Astrocyte (in vitro differentiated cells and primary cell): ENCODE measurements at regions not wholly inside any gene's neighbourhood (a gene's known extent, or its start where the extent isn't known, plus 50 kb on each side); places are given as distances from the start of the nearest gene placed in this dataset.
A peak's percentile ranks its signal among the peaks of the same experiment; 100 is the strongest.

Experiments
- DNase-seq: peaks from one replicate; pipeline ENCODE4 v3.0.0-alpha.2; 2010; ENCODE audit warnings: low read depth
- FAIRE-seq: peaks from 2 replicates; lab custom pipeline; 2011; peaks lifted over from hg19 to GRCh38; lab: Jason Lieb, UNC
- H2AFZ ChIP-seq: 2 replicates; pipeline ENCODE4 v1.6.0; 2012; ENCODE audit warnings: low read depth, low read length, inconsistent platforms
- H3K27ac ChIP-seq: 2 replicates; pipeline ENCODE4 v1.5.1; 2011; ENCODE audit warnings: low read depth, low read length, inconsistent platforms
- H3K27me3 ChIP-seq: 2 replicates; pipeline ENCODE4 v1.6.0; 2011; ENCODE audit warnings: low read length, inconsistent platforms; ENCODE audit not compliant: insufficient read depth
- H3K36me3 ChIP-seq: 2 replicates; pipeline ENCODE4 v1.5.1; 2011; ENCODE audit warnings: low read length, inconsistent platforms; ENCODE audit not compliant: insufficient read depth
- H3K4me1 ChIP-seq: 2 replicates; pipeline ENCODE4 v1.5.1; 2011; ENCODE audit warnings: low read length, inconsistent platforms; ENCODE audit not compliant: insufficient read depth
- H3K4me2 ChIP-seq: 2 replicates; pipeline ENCODE4 v1.6.0; 2012; ENCODE audit warnings: low read length, inconsistent platforms
- H3K4me3 ChIP-seq: 2 replicates; pipeline ENCODE4 v1.5.1; 2011; ENCODE audit warnings: low read depth, mild to moderate bottlenecking, low read length, inconsistent platforms; ENCODE audit not compliant: insufficient read depth
- H3K79me2 ChIP-seq: 2 replicates; pipeline ENCODE4 v1.6.0; 2012; ENCODE audit warnings: mild to moderate bottlenecking, low read length, inconsistent platforms; ENCODE audit not compliant: insufficient read depth
- H3K9ac ChIP-seq: 2 replicates; pipeline ENCODE4 v1.6.0; 2012; ENCODE audit warnings: mild to moderate bottlenecking, low read length, inconsistent platforms
- H3K9me3 ChIP-seq: 2 replicates; pipeline ENCODE4 v1.5.1; 2012; ENCODE audit warnings: low read depth, mild to moderate bottlenecking, low read length, inconsistent platforms; ENCODE audit not compliant: insufficient read depth
- H4K20me1 ChIP-seq: 2 replicates; pipeline ENCODE4 v1.6.0; 2012; ENCODE audit warnings: low read length, inconsistent platforms; ENCODE audit not compliant: insufficient read depth
- H3K27ac Mint-ChIP-seq: one replicate; pipeline ENCODE4 v1.8.0; 2021; ENCODE audit warnings: mild to moderate bottlenecking, mixed read lengths; ENCODE audit not compliant: unreplicated experiment
- H3K27me3 Mint-ChIP-seq: one replicate; pipeline ENCODE4 v1.8.0; 2021; ENCODE audit warnings: low read depth, mixed read lengths; ENCODE audit not compliant: unreplicated experiment
- H3K36me3 Mint-ChIP-seq: one replicate; pipeline ENCODE4 v1.8.0; 2021; ENCODE audit warnings: low read depth, mixed read lengths; ENCODE audit not compliant: unreplicated experiment
- H3K4me1 Mint-ChIP-seq: one replicate; pipeline ENCODE4 v1.8.0; 2021; ENCODE audit warnings: low read depth, mixed read lengths; ENCODE audit not compliant: unreplicated experiment
- H3K4me3 Mint-ChIP-seq: one replicate; pipeline ENCODE4 v1.8.0; 2021; ENCODE audit warnings: mild to moderate bottlenecking, moderate library complexity, mixed read lengths; ENCODE audit not compliant: unreplicated experiment
- H3K9me3 Mint-ChIP-seq: one replicate; pipeline ENCODE4 v1.8.0; 2021; ENCODE audit warnings: mild to moderate bottlenecking, mixed read lengths; ENCODE audit not compliant: unreplicated experiment
- CTCF ChIP-seq: IDR thresholded peaks from 2 replicates; pipeline ENCODE4 v1.5.1; 2011; ENCODE audit warnings: low read depth, mild to moderate bottlenecking, inconsistent platforms, low read length, moderate library complexity; ENCODE audit not compliant: insufficient read depth
- EZH2 ChIP-seq: IDR thresholded peaks from 2 replicates; pipeline ENCODE4 v1.6.1; 2012; ENCODE audit warnings: mild to moderate bottlenecking, low read length, inconsistent platforms; ENCODE audit not compliant: insufficient read depth

- Histone ChIP-seq H3K9ac (no peak overlapping the region), H3K9me3 (no peaks in the 10 kb centered on the region), H3K27ac (no peak overlapping the region), H3K4me1 (no peaks in the 10 kb centered on the region), H3K4me3 (no peak overlapping the region), H3K4me2 (no peak overlapping the region), H3K27me3 (no peaks in the 10 kb centered on the region), H3K36me3 (no peaks in the 10 kb centered on the region), H2AFZ (no peak overlapping the region), H4K20me1 (no peaks in the 10 kb centered on the region), H3K79me2 (no peaks in the 10 kb centered on the region)
- no peak overlapping the region for H3K4me3 Mint-ChIP-seq
- H3K9me3 Mint-ChIP-seq: peaks cover 12% of the 10 kb centered on the region
- peaks cover 10% of the 10 kb centered on the region for H3K4me1 Mint-ChIP-seq
- H3K27me3 Mint-ChIP-seq: no peaks in the 10 kb centered on the region
- TF ChIP-seq CTCF (no peak), EZH2 (no peak)
- peaks cover 9% of the 10 kb centered on the region for H3K36me3 Mint-ChIP-seq
- no peak overlapping the region for H3K27ac Mint-ChIP-seq
- DNase-seq (no peak), FAIRE-seq (no peak)
Measured at GRCh38 chr10:21432266-21432665, 93.2 kb downstream of the SKIDA1 start.

- TF ChIP-seq CTCF: no peak
- TF ChIP-seq EZH2: no peak
- no peaks in the 10 kb centered on the region for H3K27me3 ChIP-seq
- no peak for FAIRE-seq
- H4K20me1 ChIP-seq: no peaks in the 10 kb centered on the region
- H3K4me1 ChIP-seq: no peaks in the 10 kb centered on the region
- no peak overlapping the region for H3K27ac Mint-ChIP-seq
- H2AFZ ChIP-seq: no peak overlapping the region
- H3K9ac ChIP-seq: no peak overlapping the region
- H3K79me2 ChIP-seq: no peaks in the 10 kb centered on the region
- no peak overlapping the region for H3K27ac ChIP-seq
- H3K4me2 ChIP-seq: no peak overlapping the region
- no peak overlapping the region for H3K4me3 ChIP-seq
- H3K36me3 Mint-ChIP-seq: peaks cover 10% of the 10 kb centered on the region
- H3K9me3 Mint-ChIP-seq: peaks cover 15% of the 10 kb centered on the region
- H3K9me3 ChIP-seq: no peaks in the 10 kb centered on the region
- H3K4me1 Mint-ChIP-seq: peaks cover 10% of the 10 kb centered on the region
- DNase-seq: no peak
- no peaks in the 10 kb centered on the region for H3K27me3 Mint-ChIP-seq
- no peaks in the 10 kb centered on the region for H3K36me3 ChIP-seq
- H3K4me3 Mint-ChIP-seq: no peak overlapping the region
Measured at GRCh38 chr10:21431799-21432198, 93.7 kb downstream of the SKIDA1 start.

- H2AFZ ChIP-seq: peak overlapping the region; percentile 58
Measured at GRCh38 chr10:21427804-21428481, 97.5 kb downstream of the SKIDA1 start.

More at GRCh38 chr10:21427804-21428481, 97.5 kb downstream of the SKIDA1 start:
- Histone ChIP-seq H3K4me2 (no peak overlapping the region), H3K36me3 (no peaks in the 10 kb centered on the region), H3K4me3 (no peak overlapping the region), H3K4me1 (no peaks in the 10 kb centered on the region), H3K27me3 (no peaks in the 10 kb centered on the region), H3K9me3 (no peaks in the 10 kb centered on the region), H4K20me1 (no peaks in the 10 kb centered on the region), H3K9ac (no peak overlapping the region), H3K79me2 (no peaks in the 10 kb centered on the region), H3K27ac (no peak overlapping the region)
- Mint-ChIP-seq H3K9me3 (peaks cover 19% of the 10 kb centered on the region), H3K36me3 (peaks cover 10% of the 10 kb centered on the region), H3K4me1 (peaks cover 3% of the 10 kb centered on the region), H3K27me3 (no peaks in the 10 kb centered on the region), H3K27ac (peak overlapping the region; percentile 69), H3K4me3 (no peak overlapping the region)
- TF ChIP-seq EZH2: no peak
- no peak for TF ChIP-seq CTCF
- FAIRE-seq (no peak), DNase-seq (peak; percentile 20)
